Endothelial cell (in vitro differentiated cells): ENCODE measurements at regions not wholly inside any gene's neighbourhood (a gene's known extent, or its start where the extent isn't known, plus 50 kb on each side); places are given as distances from the start of the nearest gene placed in this dataset.

Experiments used
- DNase-seq: peaks from one replicate; pipeline ENCODE4 v3.0.0; 2021; ENCODE audit warnings: low spot score
- H3K27ac Mint-ChIP-seq: one replicate; pipeline ENCODE4 v1.8.0; 2021; ENCODE audit warnings: mixed read lengths, inconsistent platforms; ENCODE audit not compliant: unreplicated experiment
- H3K27me3 Mint-ChIP-seq: one replicate; pipeline ENCODE4 v1.8.0; 2021; ENCODE audit warnings: mild to moderate bottlenecking, moderate library complexity, mixed read lengths, inconsistent platforms; ENCODE audit not compliant: unreplicated experiment
- H3K36me3 Mint-ChIP-seq: one replicate; pipeline ENCODE4 v1.8.0; 2021; ENCODE audit warnings: mild to moderate bottlenecking, low read depth, mixed read lengths, inconsistent platforms; ENCODE audit not compliant: unreplicated experiment
- H3K4me1 Mint-ChIP-seq: one replicate; pipeline ENCODE4 v1.8.0; 2021; ENCODE audit warnings: mild to moderate bottlenecking, mixed read lengths, inconsistent platforms; ENCODE audit not compliant: unreplicated experiment
- H3K4me3 Mint-ChIP-seq: one replicate; pipeline ENCODE4 v1.8.0; 2021; ENCODE audit warnings: mild to moderate bottlenecking, mixed read lengths, inconsistent platforms; ENCODE audit not compliant: unreplicated experiment
- H3K9me3 Mint-ChIP-seq: one replicate; pipeline ENCODE4 v1.8.0; 2021; ENCODE audit warnings: mixed read lengths, inconsistent platforms; ENCODE audit not compliant: unreplicated experiment
- CTCF ChIP-seq: fragments of 200-600 bp; sonication (generic); IDR thresholded peaks from one replicate; pipeline ENCODE4 v1.5.0; 2021; ENCODE audit warnings: antibody characterized with exemption; ENCODE audit not compliant: unreplicated experiment

- no peaks in the 10 kb centered on the region for H3K4me1 Mint-ChIP-seq
- no peak for TF ChIP-seq CTCF
- H3K9me3 Mint-ChIP-seq: no peaks in the 10 kb centered on the region
- no peaks in the 10 kb centered on the region for H3K36me3 Mint-ChIP-seq
- H3K27ac Mint-ChIP-seq: no peak overlapping the region
- no peak for DNase-seq
- peaks cover 21% of the 10 kb centered on the region for H3K27me3 Mint-ChIP-seq
- H3K4me3 Mint-ChIP-seq: no peak overlapping the region
These were observed 129.3 kb upstream of the NECTIN1 start for GRCh38 chr11:119858288-119858687.

GRCh38 chr11:119856681-119857485 is 127.9 kb upstream of the NECTIN1 start:
- no peak overlapping the region for H3K27ac Mint-ChIP-seq
- H3K4me3 Mint-ChIP-seq: no peak overlapping the region
- no peaks in the 10 kb centered on the region for H3K9me3 Mint-ChIP-seq
- no peaks in the 10 kb centered on the region for H3K36me3 Mint-ChIP-seq
- TF ChIP-seq CTCF: no peak
- no peaks in the 10 kb centered on the region for H3K4me1 Mint-ChIP-seq
- no peak for DNase-seq
- H3K27me3 Mint-ChIP-seq: peaks cover 17% of the 10 kb centered on the region

- TF ChIP-seq CTCF: no peak
- no peaks in the 10 kb centered on the region for H3K4me1 Mint-ChIP-seq
- H3K4me3 Mint-ChIP-seq: no peak overlapping the region
- H3K27ac Mint-ChIP-seq: no peak overlapping the region
- no peaks in the 10 kb centered on the region for H3K9me3 Mint-ChIP-seq
- DNase-seq: no peak
- peaks cover 15% of the 10 kb centered on the region for H3K27me3 Mint-ChIP-seq
- H3K36me3 Mint-ChIP-seq: no peaks in the 10 kb centered on the region
These were observed 126.1 kb upstream of the NECTIN1 start for GRCh38 chr11:119855066-119855465.

GRCh38 chr11:119854521-119854920 is 125.5 kb upstream of the NECTIN1 start:
- Mint-ChIP-seq H3K27ac (no peak overlapping the region), H3K9me3 (no peaks in the 10 kb centered on the region), H3K36me3 (no peaks in the 10 kb centered on the region), H3K4me3 (no peak overlapping the region), H3K27me3 (peaks cover 14% of the 10 kb centered on the region), H3K4me1 (no peaks in the 10 kb centered on the region)
- no peak for TF ChIP-seq CTCF
- no peak for DNase-seq

- Mint-ChIP-seq H3K36me3 (no peaks in the 10 kb centered on the region), H3K9me3 (no peaks in the 10 kb centered on the region), H3K4me1 (no peaks in the 10 kb centered on the region), H3K27me3 (peaks cover 12% of the 10 kb centered on the region), H3K27ac (no peak overlapping the region), H3K4me3 (no peak overlapping the region)
- DNase-seq: no peak
- TF ChIP-seq CTCF: no peak
These were observed 124.8 kb upstream of the NECTIN1 start for GRCh38 chr11:119853581-119854360.
